GM10266 (cell line): ENCODE measurements at regions not wholly inside any gene's neighbourhood (a gene's known extent, or its start where the extent isn't known, plus 50 kb on each side); places are given as distances from the start of the nearest gene placed in this dataset.

Experiments
- DNase-seq: peaks from one replicate; pipeline ENCODE4 v3.0.0; 2012; ENCODE audit errors: extremely low spot score
- CTCF ChIP-seq: IDR thresholded peaks from 2 replicates; pipeline ENCODE4 v1.5.1; 2012; ENCODE audit warnings: mild to moderate bottlenecking, low read depth; ENCODE audit not compliant: control insufficient read depth, insufficient read depth; ENCODE audit errors: missing control alignments

DNA sequence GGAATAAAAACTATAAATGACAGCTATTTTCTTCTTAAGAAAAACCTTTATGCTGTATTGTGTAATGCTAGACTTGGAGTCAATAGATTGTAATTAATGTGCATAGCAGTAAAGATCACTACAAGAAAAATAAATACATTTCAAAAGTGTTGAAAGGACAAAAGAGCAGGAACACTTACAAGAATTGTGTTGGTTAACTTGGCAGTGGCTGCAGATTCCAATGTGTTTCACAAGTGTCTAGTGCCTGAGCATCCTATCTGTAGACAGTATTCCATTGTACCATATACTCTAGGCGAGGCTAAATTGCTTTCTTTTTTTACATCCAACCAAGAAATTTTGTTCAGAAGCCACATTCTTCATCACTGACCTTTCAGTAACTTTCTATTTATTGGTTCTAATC is 924.1 kb downstream of the EPHA7 start:
- DNase-seq: no peak
- no peak for TF ChIP-seq CTCF

GRCh38 chr6:92485487-92485886 is 933.9 kb downstream of the EPHA7 start:
- no peak for TF ChIP-seq CTCF
- DNase-seq: no peak

DNA sequence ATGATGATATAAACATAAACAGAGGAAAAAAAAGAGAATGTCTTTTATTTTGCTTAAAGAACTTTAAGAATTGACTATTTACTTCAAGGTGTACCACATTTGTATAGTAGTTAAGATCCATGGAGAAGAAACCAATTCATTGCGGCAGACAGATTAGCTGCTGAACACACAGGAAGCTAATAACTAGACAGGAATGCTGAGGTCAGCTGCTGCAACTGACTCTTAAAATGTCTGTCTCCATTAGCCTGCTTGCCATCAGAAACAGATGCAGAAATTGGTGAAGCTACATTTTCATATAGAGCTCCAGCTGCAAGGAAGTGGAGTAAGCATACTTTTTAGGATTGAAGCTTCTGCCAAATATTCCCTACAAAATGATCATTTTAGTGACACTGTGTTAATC is 939.5 kb downstream of the EPHA7 start:
- DNase-seq: no peak
- TF ChIP-seq CTCF: no peak

DNA sequence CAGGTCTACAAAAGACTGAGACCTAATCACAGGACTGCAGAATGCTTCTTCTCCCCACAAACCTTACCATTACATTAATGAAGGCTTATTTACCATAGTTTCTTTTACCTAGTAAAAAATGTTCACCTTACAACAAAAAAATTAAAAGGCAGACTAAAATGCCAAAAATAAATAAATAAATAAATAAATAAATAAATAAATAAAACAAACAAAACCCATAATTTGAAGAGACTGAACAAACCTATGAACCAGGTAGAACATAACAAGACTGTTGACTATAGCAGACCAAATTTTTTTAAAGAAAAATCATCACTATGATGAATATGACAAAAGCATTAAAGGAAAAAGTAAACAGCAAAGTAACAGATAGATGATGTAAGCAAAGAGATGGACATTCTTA is 946.3 kb downstream of the EPHA7 start:
- TF ChIP-seq CTCF: no peak
- DNase-seq: no peak

GRCh38 chr6:92469186-92469828 is 950.1 kb downstream of the EPHA7 start:
- TF ChIP-seq CTCF: no peak

DNA sequence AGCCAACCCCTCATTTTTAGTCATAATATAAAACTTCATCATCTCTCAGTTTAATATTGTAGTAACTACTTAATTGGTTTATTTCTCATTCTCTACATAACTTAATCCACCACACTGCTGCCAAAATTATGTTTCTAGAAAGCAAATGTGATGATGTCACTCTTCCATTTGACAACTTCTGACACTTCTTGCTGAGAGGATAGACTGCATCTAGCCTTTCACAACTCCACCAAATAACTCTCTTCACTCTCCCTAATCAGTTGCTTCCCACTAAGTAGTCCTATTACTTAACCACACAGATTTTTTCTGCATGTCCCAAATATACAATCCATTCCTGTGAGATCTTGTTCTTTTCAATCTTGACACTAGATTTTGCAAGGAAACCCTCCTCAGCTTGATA is 951.3 kb downstream of the EPHA7 start:
- no peak for TF ChIP-seq CTCF
- no peak for DNase-seq

More at GRCh38 chr6:92469186-92469828, 950.1 kb downstream of the EPHA7 start:
- no peak for DNase-seq

GRCh38 chr6:92460133-92460532 is 959.2 kb downstream of the EPHA7 start:
- TF ChIP-seq CTCF: no peak
- no peak for DNase-seq
